Neuronal stem cell (in vitro differentiated cells): ENCODE measurements at regions not wholly inside any gene's neighbourhood (a gene's known extent, or its start where the extent isn't known, plus 50 kb on each side); places are given as distances from the start of the nearest gene placed in this dataset.

ENCODE experiments used
- DNase-seq: peaks from one replicate; pipeline ENCODE4 v3.0.0-alpha.2; 2013; ENCODE audit warnings: low spot score
- H2AFZ ChIP-seq: one replicate; pipeline ENCODE4 v1.6.1; 2013; ENCODE audit warnings: mild to moderate bottlenecking, low read length, inconsistent platforms
- H2AK5ac ChIP-seq: 2 replicates; pipeline ENCODE4 v1.6.1; 2013; ENCODE audit warnings: low read depth, mild to moderate bottlenecking, inconsistent platforms, low read length, moderate library complexity, mixed read lengths
- H2BK120ac ChIP-seq: 2 replicates; pipeline ENCODE4 v1.6.1; 2013; ENCODE audit warnings: low read depth, mild to moderate bottlenecking, inconsistent platforms, low read length, moderate library complexity, mixed read lengths
- H2BK12ac ChIP-seq: one replicate; pipeline ENCODE4 v1.6.1; 2013; ENCODE audit warnings: low read length, inconsistent platforms
- H2BK15ac ChIP-seq: 2 replicates; pipeline ENCODE4 v1.6.1; 2013; ENCODE audit warnings: mild to moderate bottlenecking, low read length, inconsistent platforms, mixed read lengths
- H2BK5ac ChIP-seq: one replicate; pipeline ENCODE4 v1.6.1; 2013; ENCODE audit warnings: inconsistent platforms, mild to moderate bottlenecking, low read length, moderate library complexity
- H3K14ac ChIP-seq: one replicate; pipeline ENCODE4 v1.6.1; 2013; ENCODE audit warnings: low read length, inconsistent platforms
- H3K18ac ChIP-seq: 2 replicates; pipeline ENCODE4 v1.6.1; 2013; ENCODE audit warnings: low read length, inconsistent platforms
- H3K23ac ChIP-seq: 2 replicates; pipeline ENCODE4 v1.6.1; 2013; ENCODE audit warnings: low read depth, mild to moderate bottlenecking, mixed read lengths, low read length, inconsistent platforms; ENCODE audit not compliant: poor library complexity
- H3K27ac ChIP-seq: replicated peaks from 3 replicates; pipeline ENCODE4 v1.5.1; 2013; ENCODE audit warnings: low read length, inconsistent platforms
- H3K27me3 ChIP-seq, 3 experiments: 2 replicates each; pipeline ENCODE4 v1.6.1; 2013; ENCODE audit warnings: low read length in 3 of 3, mild to moderate bottlenecking in 2 of 3, inconsistent platforms in 1 of 3, low read depth in 1 of 3, mixed read lengths in 1 of 3, moderate library complexity in 1 of 3; ENCODE audit not compliant: control insufficient read depth in 3 of 3, insufficient read depth in 3 of 3
- H3K36me3 ChIP-seq, 2 donors: replicated peaks in 1 of 2; 2 replicates each; pipeline ENCODE4 v1.6.1; 2013; ENCODE audit warnings: low read length in 2 of 2; ENCODE audit not compliant: control insufficient read depth in 2 of 2, insufficient read depth in 2 of 2
- H3K4ac ChIP-seq: 2 replicates; pipeline ENCODE4 v1.6.1; 2013; ENCODE audit warnings: inconsistent platforms, mild to moderate bottlenecking, low read length, moderate library complexity
- H3K4me1 ChIP-seq, 2 donors: 1 replicate in 1 of 2; 2 replicates in 1 of 2; pipeline ENCODE4 v1.6.1; 2013; ENCODE audit warnings: low read length in 2 of 2, low read depth in 1 of 2; ENCODE audit not compliant: control insufficient read depth in 2 of 2, insufficient read depth in 1 of 2
- H3K4me2 ChIP-seq: one replicate; pipeline ENCODE4 v1.6.1; 2013; ENCODE audit warnings: mild to moderate bottlenecking, low read length, inconsistent platforms; ENCODE audit not compliant: insufficient read depth, poor library complexity, severe bottlenecking
- H3K4me3 ChIP-seq, 2 donors: 2 replicates each; pipeline ENCODE4 v1.5.1; 2013; ENCODE audit warnings: low read length in 2 of 2, mild to moderate bottlenecking in 2 of 2, inconsistent platforms in 1 of 2, moderate library complexity in 1 of 2
- H3K79me1 ChIP-seq: one replicate; pipeline ENCODE4 v1.6.1; 2013; ENCODE audit warnings: low read depth, mild to moderate bottlenecking, inconsistent platforms, low read length, moderate library complexity
- H3K9ac ChIP-seq: one replicate; pipeline ENCODE4 v1.6.1; 2013; ENCODE audit warnings: mild to moderate bottlenecking, low read depth, low read length, inconsistent platforms; ENCODE audit not compliant: poor library complexity
- H3K9me3 ChIP-seq, 2 donors: replicated peaks in 1 of 2; 2 replicates each; pipeline versions ENCODE3 to v1.6.1; 2013; ENCODE audit warnings: low read length in 2 of 2, mild to moderate bottlenecking in 2 of 2, inconsistent platforms in 1 of 2, low read depth in 1 of 2, mixed read lengths in 1 of 2, moderate library complexity in 1 of 2; ENCODE audit not compliant: control insufficient read depth in 2 of 2, insufficient read depth in 1 of 2
- H4K8ac ChIP-seq: one replicate; pipeline ENCODE4 v1.6.1; 2013; ENCODE audit warnings: low read depth, mild to moderate bottlenecking, inconsistent platforms, low read length, moderate library complexity
- H4K91ac ChIP-seq: one replicate; pipeline ENCODE4 v1.6.1; 2013; ENCODE audit warnings: low read length, low read depth, mild to moderate bottlenecking, inconsistent platforms; ENCODE audit not compliant: poor library complexity
- WGBS, 2 donors: extraction: QIAGEN DNeasy Blood & Tissue Kit; methylation state at CpG; one replicate each; pipeline ENCODE4 v1.1.7; 2013; ENCODE audit warnings: missing lambda C conversion rate in 2 of 2, mixed read lengths in 1 of 2; ENCODE audit not compliant: insufficient read length in 2 of 2, insufficient replicate concordance in 1 of 2; ENCODE audit errors: extremely low coverage in 2 of 2; 5-methylcytosine and 5-hydroxymethylcytosine counted together

DNA sequence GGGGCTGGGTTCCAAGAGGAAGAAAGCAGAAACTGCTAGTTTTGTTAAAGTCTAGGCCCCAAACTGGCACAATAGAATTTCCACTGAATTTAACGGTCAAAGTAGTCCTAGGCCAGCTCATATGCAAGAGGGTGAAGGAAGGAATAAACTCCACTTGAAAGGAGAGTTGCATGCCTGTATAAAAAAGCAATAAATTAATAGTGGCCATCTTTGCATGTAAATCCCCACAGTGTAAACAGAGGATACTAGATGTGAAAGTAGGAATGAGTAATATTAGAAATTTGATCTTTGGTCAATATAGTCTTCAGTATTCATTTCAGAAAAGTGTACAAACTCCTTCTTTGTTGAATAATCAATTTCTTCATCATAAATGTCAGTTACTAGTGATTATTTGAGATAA is 403.1 kb downstream of the TMEM232 start:
- no peak for DNase-seq
- Histone ChIP-seq H3K27ac (no peak overlapping the region), H3K4me2 (no peak overlapping the region), H3K4ac (no peak overlapping the region), H4K8ac (no peak overlapping the region), H2AFZ (no peak overlapping the region), H3K4me1 (no peaks in the 10 kb centered on the region), H3K9ac (no peak overlapping the region), H3K18ac (no peak overlapping the region), H4K91ac (no peak overlapping the region), H3K4me3 (no peak overlapping the region), H2BK15ac (no peak overlapping the region), H3K9me3 (no peaks in the 10 kb centered on the region), H2AK5ac (no peak overlapping the region), H3K23ac (no peak overlapping the region), H2BK12ac (no peak overlapping the region), H2BK120ac (no peak overlapping the region), H3K14ac (no peak overlapping the region), H2BK5ac (no peak overlapping the region), H3K36me3 (no peaks in the 10 kb centered on the region), H3K79me1 (no peaks in the 10 kb centered on the region), H3K27me3 (no peaks in the 10 kb centered on the region)
- no CpG with 5 or more reads among the region's 1 CpG for WGBS, 2 donors

GRCh38 chr5:110323832-110324231 is 402.6 kb downstream of the TMEM232 start:
- DNase-seq: no peak
- Histone ChIP-seq H2BK15ac (no peak overlapping the region), H3K18ac (no peak overlapping the region), H3K4me2 (no peak overlapping the region), H3K9ac (no peak overlapping the region), H2BK120ac (no peak overlapping the region), H3K36me3 (no peaks in the 10 kb centered on the region), H4K8ac (no peak overlapping the region), H3K27me3 (no peaks in the 10 kb centered on the region), H3K4me3 (no peak overlapping the region), H3K14ac (no peak overlapping the region), H3K23ac (no peak overlapping the region), H3K4ac (no peak overlapping the region), H3K9me3 (no peaks in the 10 kb centered on the region), H3K79me1 (no peaks in the 10 kb centered on the region), H3K27ac (no peak overlapping the region), H2BK5ac (no peak overlapping the region), H2AK5ac (no peak overlapping the region), H2BK12ac (no peak overlapping the region), H2AFZ (no peak overlapping the region), H3K4me1 (no peaks in the 10 kb centered on the region), H4K91ac (no peak overlapping the region)

DNA sequence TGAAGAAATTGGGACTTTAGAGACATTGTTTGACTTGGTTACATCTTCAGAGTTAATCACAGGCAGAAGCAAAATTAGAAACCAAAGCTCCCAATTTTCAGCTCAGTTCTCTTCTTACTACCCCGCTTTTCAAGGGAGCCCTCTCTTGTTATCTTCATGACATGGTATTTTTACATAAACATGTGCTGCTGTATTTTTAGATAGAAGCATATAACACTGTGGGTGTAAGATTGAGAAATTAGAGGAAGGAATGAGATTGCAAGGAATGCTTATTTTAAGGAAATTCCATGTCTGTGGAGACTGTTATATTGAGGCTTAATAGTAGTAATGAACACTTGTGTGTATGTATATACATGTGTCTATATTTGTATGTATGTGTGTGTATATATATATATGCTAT is 401.6 kb downstream of the TMEM232 start:
- H4K8ac ChIP-seq: no peak overlapping the region
- no peak overlapping the region for H3K18ac ChIP-seq
- no peak overlapping the region for H2BK12ac ChIP-seq
- DNase-seq: no peak
- H3K27me3 ChIP-seq: no peaks in the 10 kb centered on the region
- no peak overlapping the region for H3K27ac ChIP-seq
- no peak overlapping the region for H2BK120ac ChIP-seq
- no peak overlapping the region for H4K91ac ChIP-seq
- H2AFZ ChIP-seq: no peak overlapping the region
- H3K9me3 ChIP-seq: no peaks in the 10 kb centered on the region
- H3K4me3 ChIP-seq: no peak overlapping the region
- H3K23ac ChIP-seq: no peak overlapping the region
- H3K79me1 ChIP-seq: no peaks in the 10 kb centered on the region
- H3K14ac ChIP-seq: no peak overlapping the region
- H3K9ac ChIP-seq: no peak overlapping the region
- no peak overlapping the region for H3K4me2 ChIP-seq
- H2AK5ac ChIP-seq: no peak overlapping the region
- H3K4me1 ChIP-seq: no peaks in the 10 kb centered on the region
- H3K4ac ChIP-seq: no peak overlapping the region
- H2BK15ac ChIP-seq: no peak overlapping the region
- no CpG with 5 or more reads among the region's 1 CpG for WGBS, 2 donors
- no peaks in the 10 kb centered on the region for H3K36me3 ChIP-seq
- H2BK5ac ChIP-seq: no peak overlapping the region

- Histone ChIP-seq H2AK5ac (no peak overlapping the region), H2BK5ac (no peak overlapping the region), H3K27ac (no peak overlapping the region), H3K23ac (no peak overlapping the region), H4K8ac (no peak overlapping the region), H3K36me3 (no peaks in the 10 kb centered on the region), H2AFZ (no peak overlapping the region), H3K9ac (no peak overlapping the region), H3K4me2 (no peak overlapping the region), H2BK120ac (no peak overlapping the region), H4K91ac (no peak overlapping the region), H3K27me3 (no peaks in the 10 kb centered on the region), H2BK12ac (no peak overlapping the region), H3K4me1 (peaks cover 0 to 2% of the 10 kb centered on the region in 2 donors), H3K4ac (no peak overlapping the region), H3K9me3 (no peaks in the 10 kb centered on the region), H3K79me1 (no peaks in the 10 kb centered on the region), H3K18ac (no peak overlapping the region), H3K4me3 (no peak overlapping the region), H3K14ac (no peak overlapping the region), H2BK15ac (no peak overlapping the region)
- no peak for DNase-seq
- no CpG with 5 or more reads among the region's 5 CpGs for WGBS, 2 donors
These were observed 396.4 kb downstream of the TMEM232 start for GRCh38 chr5:110329955-110330525.
